NCI-H146 treated with DMSO at 0.1 percent for 48 hours (cell line): ENCODE measurements at regions not wholly inside any gene's neighbourhood (a gene's known extent, or its start where the extent isn't known, plus 50 kb on each side); places are given as distances from the start of the nearest gene placed in this dataset.

Experiments
- DNase-seq: peaks from one replicate; lab custom pipeline; 2025; ENCODE audit not compliant: unreplicated experiment; lab: John Stamatoyannopoulos, UW

- DNase-seq: no peak
Observed at GRCh38 chr14:62082779-62083178, 320.6 kb downstream of the SNAPC1 start.

GRCh38 chr14:62084020-62084419 is 321.8 kb downstream of the SNAPC1 start:
- DNase-seq: no peak

GRCh38 chr14:62087191-62087590 is 325.0 kb downstream of the SNAPC1 start:
- DNase-seq: no peak

GRCh38 chr14:62093736-62094135 is 331.5 kb downstream of the SNAPC1 start:
- DNase-seq: no peak

- no peak for DNase-seq
Observed at GRCh38 chr14:62097072-62097471, 334.9 kb downstream of the SNAPC1 start.

GRCh38 chr14:62097824-62098223 is 335.6 kb downstream of the SNAPC1 start:
- DNase-seq: no peak

- DNase-seq: no peak
Observed at GRCh38 chr14:62098357-62098756, 336.1 kb downstream of the SNAPC1 start.

- no peak for DNase-seq
Observed at GRCh38 chr14:62099091-62099490, 336.9 kb downstream of the SNAPC1 start.

GRCh38 chr14:62101189-62101588 is 339.0 kb downstream of the SNAPC1 start:
- no peak for DNase-seq

GRCh38 chr14:62101673-62102348 is 339.6 kb downstream of the SNAPC1 start:
- DNase-seq: no peak

GRCh38 chr14:62102349-62102725 is 340.1 kb downstream of the SNAPC1 start:
- no peak for DNase-seq

GRCh38 chr14:62103464-62103863 is 341.2 kb downstream of the SNAPC1 start:
- DNase-seq: no peak

GRCh38 chr14:62110941-62111340 is 348.7 kb downstream of the SNAPC1 start:
- DNase-seq: no peak

GRCh38 chr14:62117010-62117750 is 355.0 kb downstream of the SNAPC1 start:
- peak; percentile 75 for DNase-seq

GRCh38 chr14:62117751-62118105 is 355.5 kb downstream of the SNAPC1 start:
- DNase-seq: peak; percentile 13

- no peak for DNase-seq
Observed at GRCh38 chr14:62118461-62118860, 356.2 kb downstream of the SNAPC1 start.

GRCh38 chr14:62118871-62119270 is 356.7 kb downstream of the SNAPC1 start:
- DNase-seq: no peak

- DNase-seq: no peak
Observed at GRCh38 chr14:62123961-62124360, 361.7 kb downstream of the SNAPC1 start.

- no peak for DNase-seq
Observed at GRCh38 chr14:62125793-62126192, 363.6 kb downstream of the SNAPC1 start.

GRCh38 chr14:62126879-62127478 is 364.8 kb downstream of the SNAPC1 start:
- DNase-seq: peak; percentile 14

- no peak for DNase-seq
Observed at GRCh38 chr14:62130441-62130840, 368.2 kb downstream of the SNAPC1 start.

GRCh38 chr14:62133776-62134550 is 371.7 kb downstream of the SNAPC1 start:
- DNase-seq: no peak
